ENCODE measurements at regions not wholly inside any gene's neighbourhood (a gene's known extent, or its start where the extent isn't known, plus 50 kb on each side); places are given as distances from the start of the nearest gene placed in this dataset.

DNA sequence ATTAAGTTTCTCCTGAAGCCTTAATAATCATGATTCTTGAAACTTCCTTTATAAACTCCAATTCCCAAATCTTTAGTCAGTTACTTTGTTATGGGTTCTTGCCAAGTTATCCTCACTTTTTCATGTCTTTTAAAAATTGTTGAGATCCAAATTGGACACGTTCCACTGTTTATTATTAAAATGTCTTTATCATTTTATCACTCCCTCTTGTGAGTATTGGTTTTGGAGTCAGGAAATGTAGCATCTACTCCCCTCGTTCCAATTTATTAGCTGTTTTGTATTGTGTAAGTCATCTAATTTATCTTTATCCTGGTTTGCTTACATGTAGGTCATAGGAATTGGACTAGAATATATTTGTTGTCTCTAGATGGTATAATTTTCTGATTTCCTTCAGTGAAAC is 213.1 kb upstream of the SLC39A10 start:
- no peak overlapping the region for H3K27ac ChIP-seq (ENCODE audit: low read depth, low read length)
- H3K9me3 ChIP-seq (ENCODE audit: insufficient read depth in 2 of 2, low read depth in 1 of 2, low read length in 1 of 2) = no peaks in the 10 kb centered on the region
- no peak overlapping the region for H2AK5ac ChIP-seq (ENCODE audit: low read depth, low read length)
- DNase-seq (ENCODE audit: low read depth in 1 of 2, low spot score in 2 of 2) (no peak), FAIRE-seq (no peak)
- H3K4me2 ChIP-seq (ENCODE audit: insufficient read depth in 1 of 2, low read depth in 2 of 2, low read length in 2 of 2) = no peak overlapping the region
- no peak overlapping the region for H3K4me3 ChIP-seq (ENCODE audit: extremely low read depth in 1 of 4, insufficient read depth in 2 of 4, low read depth in 3 of 4, low read length in 4 of 4)
- H3K23me2 ChIP-seq (ENCODE audit: low read depth, low read length) = no peaks in the 10 kb centered on the region
- H3K9ac ChIP-seq (replicated peaks in 1 of 4; ENCODE audit: extremely low read depth in 1 of 4, low read depth in 3 of 4, low read length in 3 of 4) = no peak overlapping the region
- no peaks in the 10 kb centered on the region for H3K36me3 ChIP-seq (ENCODE audit: control insufficient read depth in 2 of 4, insufficient read depth in 4 of 4, low read length in 3 of 4)
- H2BK15ac ChIP-seq (ENCODE audit: low read length) = no peak overlapping the region
- no peak overlapping the region for H2AFZ ChIP-seq (ENCODE audit: low read length)
- H4K5ac ChIP-seq (ENCODE audit: insufficient read length, low read depth, low read length) = no peak overlapping the region
- 91% methylated on average over 2 of the region's 2 CpGs; no CpG with 5 or more reads in 1 of the 2 experiments for WGBS, 2 experiments (ENCODE audit: extremely low coverage in 1 of 2, insufficient coverage in 1 of 2, insufficient read length in 1 of 2, insufficient replicate concordance in 2 of 2, low coverage in 1 of 2, low lambda C conversion rate in 2 of 2, missing lambda C conversion rate in 1 of 2)
- H4K91ac ChIP-seq (replicated peaks; ENCODE audit: insufficient read length, low read length) = no peak overlapping the region
- no peak overlapping the region for H2BK120ac ChIP-seq (replicated peaks; ENCODE audit: low read depth, low read length)
- no peaks in the 10 kb centered on the region for H3K79me1 ChIP-seq (ENCODE audit: low read depth, low read length)
- H3K79me2 ChIP-seq (ENCODE audit: control insufficient read depth in 1 of 2, insufficient read depth in 2 of 2, low read length in 2 of 2) = no peaks in the 10 kb centered on the region
- H4K8ac ChIP-seq (ENCODE audit: extremely low read depth, insufficient read depth, low read length) = no peak overlapping the region
- H2BK12ac ChIP-seq (ENCODE audit: low read depth, low read length) = no peak overlapping the region
- no peaks in the 10 kb centered on the region for H3K4me1 ChIP-seq (replicated peaks in 1 of 4; ENCODE audit: control insufficient read depth in 3 of 4, insufficient read depth in 4 of 4, low read length in 3 of 4)
- H3K4ac ChIP-seq (replicated peaks; ENCODE audit: insufficient read length, low read depth, low read length) = no peak overlapping the region
- H2BK20ac ChIP-seq (ENCODE audit: low read length) = no peak overlapping the region
- no peak overlapping the region for H3K18ac ChIP-seq (ENCODE audit: extremely low read depth, low read length)
- H3K27me3 ChIP-seq (replicated peaks in 1 of 4; ENCODE audit: control insufficient read depth in 3 of 4, extremely low read depth in 1 of 4, insufficient read depth in 3 of 4, low read length in 3 of 4) = no peaks in the 10 kb centered on the region
- POLR2A ChIA-PET (ENCODE audit: partially characterized antibody) = no interaction called here
- H3K56ac ChIP-seq (replicated peaks; ENCODE audit: insufficient read length, low read depth, low read length) = no peak overlapping the region
- CTCF ChIA-PET (ENCODE audit: partially characterized antibody) = no interaction called here
- H4K20me1 ChIP-seq (replicated peaks in 1 of 2; ENCODE audit: control insufficient read depth in 1 of 2, insufficient read depth in 2 of 2, low read length in 2 of 2) = no peaks in the 10 kb centered on the region
- H3K14ac ChIP-seq (ENCODE audit: insufficient read length) = no peak overlapping the region
- TF ChIP-seq NANOG (IDR thresholded peaks at IDR 0.05; ENCODE audit: insufficient read depth, low read depth, low read length, poor library complexity, severe bottlenecking) = no peak
- TF ChIP-seq EZH2 (IDR thresholded peaks at IDR 0.05; ENCODE audit: low read depth, low read length, severe bottlenecking) = no peak
- TF ChIP-seq HDAC2 (IDR thresholded peaks at IDR 0.05; ENCODE audit: borderline replicate concordance in 1 of 2, low read depth in 2 of 2, low read length in 2 of 2) = no peak
- no peak for TF ChIP-seq CEBPB (IDR thresholded peaks at IDR 0.05; ENCODE audit: low read depth, low read length)
- no peak for TF ChIP-seq POU5F1 (IDR thresholded peaks at IDR 0.05; ENCODE audit: low read depth, low read length)
- TF ChIP-seq BRCA1 (IDR thresholded peaks at IDR 0.05; ENCODE audit: low read depth, low read length) = no peak
- no peak overlapping the region for H2BK5ac ChIP-seq (ENCODE audit: low read depth, low read length)
- no peak overlapping the region for H3K23ac ChIP-seq (ENCODE audit: insufficient read length)
